SK-N-SH treated with all-trans-retinoic acid at 6 μM for 48 hours (cell line): ENCODE measurements at regions not wholly inside any gene's neighbourhood (a gene's known extent, or its start where the extent isn't known, plus 50 kb on each side); places are given as distances from the start of the nearest gene placed in this dataset.

Experiments used
- BACH2 ChIP-seq: fragments of 250-450 bp; sonication (Bioruptor Pico); IDR thresholded peaks from 2 replicates; pipeline ENCODE4 v1.9.0; 2021; ENCODE audit warnings: mild to moderate bottlenecking, borderline replicate concordance
- CSDC2 ChIP-seq: fragments of 250-450 bp; sonication (Bioruptor Pico); IDR thresholded peaks from 2 replicates; pipeline ENCODE4 v1.5.0; 2020; ENCODE audit warnings: mild to moderate bottlenecking, moderate library complexity
- ESRRG ChIP-seq: fragments of 250-450 bp; sonication (Bioruptor Pico); IDR thresholded peaks from 2 replicates; pipeline ENCODE4 v1.6.1; 2021; ENCODE audit warnings: mild to moderate bottlenecking
- GLIS3 ChIP-seq: fragments of 250-450 bp; sonication (Bioruptor Pico); IDR thresholded peaks from 2 replicates; pipeline ENCODE4 v1.5.0; 2020; ENCODE audit warnings: mild to moderate bottlenecking, moderate library complexity
- PPARA ChIP-seq: fragments of 250-450 bp; sonication (Bioruptor Pico); IDR thresholded peaks from 2 replicates; pipeline ENCODE4 v1.5.0; 2020; ENCODE audit warnings: mild to moderate bottlenecking, borderline replicate concordance
- RARB ChIP-seq: fragments of 250-450 bp; sonication (Bioruptor Pico); IDR thresholded peaks from 2 replicates; pipeline ENCODE4 v1.8.0; 2021; ENCODE audit warnings: mild to moderate bottlenecking, moderate library complexity
- ZFP3 ChIP-seq: fragments of 250-450 bp; sonication (Bioruptor Pico); IDR thresholded peaks from 2 replicates; pipeline ENCODE4 v1.5.0; 2020; ENCODE audit warnings: mild to moderate bottlenecking, moderate library complexity
- ZFP30 ChIP-seq: fragments of 450-650 bp; formaldehyde crosslinking; IDR thresholded peaks from 2 replicates; pipeline ENCODE4 v1.5.0; 2022; ENCODE audit warnings: mild to moderate bottlenecking, moderate library complexity
- ZNF8 ChIP-seq: fragments of 450-650 bp; formaldehyde crosslinking; IDR thresholded peaks from 2 replicates; pipeline ENCODE4 v1.5.0; 2020; ENCODE audit warnings: mild to moderate bottlenecking, moderate library complexity
- TF ChIP-seq, protein P1 (sequence below): fragments of 250-450 bp; sonication (Bioruptor Pico); IDR thresholded peaks from 2 replicates; pipeline ENCODE4 v1.8.0; 2020; ENCODE audit warnings: mild to moderate bottlenecking, moderate library complexity, borderline replicate concordance

DNA sequence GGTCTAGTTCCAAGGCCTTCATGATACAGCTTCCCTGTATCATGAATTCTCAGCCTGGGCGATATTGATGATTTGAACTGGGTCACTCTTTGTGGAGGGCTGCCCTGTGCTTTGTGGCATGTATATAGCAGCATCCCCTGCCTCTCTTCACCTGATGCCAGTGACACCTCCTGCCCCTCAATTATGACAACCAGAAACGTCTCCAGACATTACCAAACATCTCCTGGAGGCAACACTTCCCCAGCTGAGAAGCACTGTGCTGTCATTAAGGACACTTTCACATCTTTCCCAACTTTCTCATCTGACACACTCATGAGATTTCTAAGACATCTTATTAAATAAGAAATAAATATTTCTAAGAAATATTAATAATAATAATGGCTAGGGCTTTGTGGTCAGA lies 315.3 kb downstream of the BCL11B start:
- TF ChIP-seq CSDC2 (CRISPR knock-in tag) (no peak), RARB (CRISPR knock-in tag) (no peak), ESRRG (CRISPR knock-in tag) (no peak), PPARA (CRISPR knock-in tag) (no peak), BACH2 (CRISPR knock-in tag) (no peak), GLIS3 (CRISPR knock-in tag) (no peak), ZFP30 (CRISPR knock-in tag) (no peak), ZFP3 (CRISPR knock-in tag) (no peak), ZNF8 (CRISPR knock-in tag) (no peak)
- TF ChIP-seq, protein P1, sequence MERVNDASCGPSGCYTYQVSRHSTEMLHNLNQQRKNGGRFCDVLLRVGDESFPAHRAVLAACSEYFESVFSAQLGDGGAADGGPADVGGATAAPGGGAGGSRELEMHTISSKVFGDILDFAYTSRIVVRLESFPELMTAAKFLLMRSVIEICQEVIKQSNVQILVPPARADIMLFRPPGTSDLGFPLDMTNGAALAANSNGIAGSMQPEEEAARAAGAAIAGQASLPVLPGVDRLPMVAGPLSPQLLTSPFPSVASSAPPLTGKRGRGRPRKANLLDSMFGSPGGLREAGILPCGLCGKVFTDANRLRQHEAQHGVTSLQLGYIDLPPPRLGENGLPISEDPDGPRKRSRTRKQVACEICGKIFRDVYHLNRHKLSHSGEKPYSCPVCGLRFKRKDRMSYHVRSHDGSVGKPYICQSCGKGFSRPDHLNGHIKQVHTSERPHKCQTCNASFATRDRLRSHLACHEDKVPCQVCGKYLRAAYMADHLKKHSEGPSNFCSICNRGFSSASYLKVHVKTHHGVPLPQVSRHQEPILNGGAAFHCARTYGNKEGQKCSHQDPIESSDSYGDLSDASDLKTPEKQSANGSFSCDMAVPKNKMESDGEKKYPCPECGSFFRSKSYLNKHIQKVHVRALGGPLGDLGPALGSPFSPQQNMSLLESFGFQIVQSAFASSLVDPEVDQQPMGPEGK (CRISPR knock-in tag), result no peak
